Upper lobe of left lung (tissue), 6 donors: ENCODE measurements at regions not wholly inside any gene's neighbourhood (a gene's known extent, or its start where the extent isn't known, plus 50 kb on each side); places are given as distances from the start of the nearest gene placed in this dataset.

ENCODE experiments used
- ATAC-seq, 2 donors: fragments of 200-7000 bp; cut with Tn5 transposase; one replicate each; pipeline ENCODE4 v1.9.1; 2022; ENCODE audit warnings: mild to moderate bottlenecking in 2 of 2, moderate library complexity in 2 of 2; ENCODE audit not compliant: low FRiP score in 2 of 2
- DNase-seq, 2 donors: peaks; one replicate each; pipeline ENCODE4 v3.0.0-alpha.2; 2019 to 2020
- H3K27ac ChIP-seq, 4 donors: fragments of 200-600 bp; sonication (generic); one replicate each; pipeline ENCODE4 v1.5.1; 2016 to 2019
- H3K27me3 ChIP-seq, 4 donors: fragments of 200-600 bp; sonication (generic); one replicate each; pipeline ENCODE4 v1.5.1; 2017 to 2019
- H3K36me3 ChIP-seq, 4 donors: fragments of 200-600 bp; sonication (generic); one replicate each; pipeline ENCODE4 v1.5.1; 2016 to 2019
- H3K4me1 ChIP-seq, 4 donors: fragments of 200-600 bp; sonication (generic); one replicate each; pipeline ENCODE4 v1.5.1; 2018 to 2019
- H3K4me3 ChIP-seq, 4 donors: fragments of 200-600 bp; sonication (generic); one replicate each; pipeline ENCODE4 v1.5.1; 2017 to 2019; ENCODE audit warnings: mild to moderate bottlenecking in 2 of 4, moderate library complexity in 1 of 4
- H3K9me3 ChIP-seq, 4 donors: fragments of 200-600 bp; sonication (generic); one replicate each; pipeline ENCODE4 v1.5.1; 2018 to 2019
- CTCF ChIP-seq, 6 experiments: fragments of 450-650 bp in 4 of 6; fragments of 200-600 bp in 2 of 6; sonication (generic) in 2 of 6; IDR thresholded peaks; one replicate each; pipeline ENCODE4 v1.5.1; 2016 to 2019; ENCODE audit warnings: antibody characterized with exemption in 6 of 6
- EP300 ChIP-seq, 4 donors: sonication (generic); formaldehyde crosslinking; IDR thresholded peaks; one replicate each; pipeline ENCODE4 v1.5.1; 2017; ENCODE audit warnings: antibody characterized with exemption in 4 of 4, control low read depth in 2 of 4
- POLR2A ChIP-seq, 4 donors: fragments of 450-650 bp; IDR thresholded peaks; one replicate each; pipeline ENCODE4 v1.5.1; 2016 to 2017; ENCODE audit warnings: antibody characterized with exemption in 4 of 4, mild to moderate bottlenecking in 2 of 4
- POLR2AphosphoS5 ChIP-seq, 2 donors: sonication (generic); formaldehyde crosslinking; IDR thresholded peaks; one replicate each; pipeline ENCODE4 v1.5.1; 2017; ENCODE audit warnings: antibody characterized with exemption in 2 of 2
- WGBS, 2 donors: methylation state at CpG; one replicate each; pipeline ENCODE4 v1.1.5; 2017 to 2018; 5-methylcytosine and 5-hydroxymethylcytosine counted together
- donor health status: DM: no; HTN: no; CAD: no; lungs with moderate emphysema.
- donor health status: DM: no; HTN: yes; CAD: no; lungs with severe emphysema.

- no peak overlapping the region for H3K27ac ChIP-seq
- DNase-seq (no peak), ATAC-seq (no peak)
These were observed 439.3 kb upstream of the MAP2 start for GRCh38 chr2:208984376-208985090.

GRCh38 chr2:208985644-208986043 is 438.2 kb upstream of the MAP2 start:
- Histone ChIP-seq H3K4me3 (no peak overlapping the region), H3K27ac (no peak overlapping the region), H3K4me1 (no peaks in the 10 kb centered on the region), H3K36me3 (no peaks in the 10 kb centered on the region), H3K27me3 (no peaks in the 10 kb centered on the region), H3K9me3 (no peaks in the 10 kb centered on the region)
- 35 to 42% methylated on average over 5 of the region's 5 CpGs for WGBS, 2 donors
- DNase-seq (no peak), ATAC-seq (no peak)
- TF ChIP-seq CTCF (IDR thresholded peaks at IDR 0.05) (no peak), POLR2AphosphoS5 (IDR thresholded peaks at IDR 0.05) (no peak), POLR2A (IDR thresholded peaks at IDR 0.05) (no peak), EP300 (IDR thresholded peaks at IDR 0.05) (no peak)

More at GRCh38 chr2:208984376-208985090, 439.3 kb upstream of the MAP2 start:
- WGBS, 2 donors = 66 to 73% methylated on average over 6 of the region's 6 CpGs
- Histone ChIP-seq H3K9me3 (no peaks in the 10 kb centered on the region), H3K27me3 (no peaks in the 10 kb centered on the region), H3K36me3 (no peaks in the 10 kb centered on the region), H3K4me1 (no peaks in the 10 kb centered on the region), H3K4me3 (no peak overlapping the region)
- TF ChIP-seq CTCF (IDR thresholded peaks at IDR 0.05) (no peak), POLR2AphosphoS5 (IDR thresholded peaks at IDR 0.05) (no peak), POLR2A (IDR thresholded peaks at IDR 0.05) (no peak), EP300 (IDR thresholded peaks at IDR 0.05) (no peak)

- no peaks in the 10 kb centered on the region for H3K4me1 ChIP-seq
- H3K4me3 ChIP-seq = no peak overlapping the region
- TF ChIP-seq POLR2A (IDR thresholded peaks at IDR 0.05) (no peak), EP300 (IDR thresholded peaks at IDR 0.05) (no peak)
- DNase-seq (no peak), ATAC-seq (no peak)
- H3K9me3 ChIP-seq = peaks cover 0 to 3% (median 0%) of the 10 kb centered on the region in 4 donors
- no peaks in the 10 kb centered on the region for H3K27me3 ChIP-seq
- no peaks in the 10 kb centered on the region for H3K36me3 ChIP-seq
- WGBS, 2 donors = 65 to 81% methylated on average over 3 of the region's 3 CpGs
- H3K27ac ChIP-seq = no peak overlapping the region
These were observed 433.1 kb upstream of the MAP2 start for GRCh38 chr2:208990716-208991115.

- Histone ChIP-seq H3K9me3 (peaks cover 0 to 3% (median 0%) of the 10 kb centered on the region in 4 donors), H3K36me3 (no peaks in the 10 kb centered on the region), H3K27ac (no peak overlapping the region), H3K4me1 (no peaks in the 10 kb centered on the region), H3K27me3 (no peaks in the 10 kb centered on the region), H3K4me3 (no peak overlapping the region)
- ATAC-seq (no peak), DNase-seq (no peak)
- TF ChIP-seq EP300 (IDR thresholded peaks at IDR 0.05) (no peak), POLR2A (IDR thresholded peaks at IDR 0.05) (no peak), CTCF (IDR thresholded peaks at IDR 0.05) (no peak), POLR2AphosphoS5 (IDR thresholded peaks at IDR 0.05) (no peak)
- WGBS, 2 donors = 56 to 76% methylated on average over 2 of the region's 2 CpGs
These were observed 423.9 kb upstream of the MAP2 start for GRCh38 chr2:208999911-209000310.

GRCh38 chr2:209002054-209002453 is 421.8 kb upstream of the MAP2 start:
- 74 to 84% methylated on average over 1 of the region's 1 CpG for WGBS, 2 donors
- DNase-seq (no peak), ATAC-seq (no peak)
- no peaks in the 10 kb centered on the region for H3K4me1 ChIP-seq
- TF ChIP-seq EP300 (IDR thresholded peaks at IDR 0.05) = no peak
- H3K4me3 ChIP-seq = no peak overlapping the region
- H3K9me3 ChIP-seq = peaks cover 0 to 13% (median 4%) of the 10 kb centered on the region in 4 donors
- H3K36me3 ChIP-seq = no peaks in the 10 kb centered on the region
- H3K27ac ChIP-seq = no peak overlapping the region
- no peaks in the 10 kb centered on the region for H3K27me3 ChIP-seq

GRCh38 chr2:209005371-209005770 is 418.5 kb upstream of the MAP2 start:
- DNase-seq (no peak), ATAC-seq (no peak)
- Histone ChIP-seq H3K4me1 (no peaks in the 10 kb centered on the region), H3K27me3 (no peaks in the 10 kb centered on the region), H3K9me3 (peaks cover 0 to 13% (median 4%) of the 10 kb centered on the region in 4 donors), H3K27ac (no peak overlapping the region), H3K36me3 (no peaks in the 10 kb centered on the region), H3K4me3 (no peak overlapping the region)
- no peak for TF ChIP-seq EP300 (IDR thresholded peaks at IDR 0.05)
- TF ChIP-seq POLR2AphosphoS5 (IDR thresholded peaks at IDR 0.05) = no peak
- no peak for TF ChIP-seq CTCF (IDR thresholded peaks at IDR 0.05)
- no peak for TF ChIP-seq POLR2A (IDR thresholded peaks at IDR 0.05)
- 81 to 96% methylated on average over 1 of the region's 1 CpG for WGBS, 2 donors
